NCI-H446 (cell line): ENCODE measurements at regions not wholly inside any gene's neighbourhood (a gene's known extent, or its start where the extent isn't known, plus 50 kb on each side); places are given as distances from the start of the nearest gene placed in this dataset.
"Not testable (repeated sequence)": the region's sequence is repeated elsewhere in the genome, so short reads cannot be mapped to it uniquely, and the experiment has no call there.

Experiments
- DNase-seq, 2 experiments: peaks; one replicate each; lab custom pipeline; 2025; lab: John Stamatoyannopoulos, UW

GRCh38 chrX:80508083-80508482 lies 87.8 kb downstream of the TENT5D start:
- DNase-seq, result not testable (repeated sequence)

GRCh38 chrX:80511969-80512760 lies 91.9 kb downstream of the TENT5D start:
- DNase-seq, result no peak

GRCh38 chrX:80512924-80513323 lies 92.7 kb downstream of the TENT5D start:
- no peak for DNase-seq

GRCh38 chrX:80513625-80514024 lies 93.4 kb downstream of the TENT5D start:
- DNase-seq, result no peak

- no peak for DNase-seq
Measured at GRCh38 chrX:80537096-80537495, 116.8 kb downstream of the TENT5D start.

GRCh38 chrX:80550722-80551121 lies 130.5 kb downstream of the TENT5D start:
- DNase-seq, result peak in 1 of 2 experiments; percentile 0

- no peak for DNase-seq
Measured at GRCh38 chrX:80556148-80556547, 135.9 kb downstream of the TENT5D start.

- DNase-seq, result no peak
Measured at GRCh38 chrX:80572636-80573035, 152.4 kb downstream of the TENT5D start.

- no peak for DNase-seq
Measured at GRCh38 chrX:80573275-80573674, 153.0 kb downstream of the TENT5D start.

GRCh38 chrX:80574486-80575086 lies 154.3 kb downstream of the TENT5D start:
- DNase-seq, result not testable (repeated sequence)

- DNase-seq, result no peak
Measured at GRCh38 chrX:80576267-80576666, 156.0 kb downstream of the TENT5D start.

- DNase-seq, result no peak
Measured at GRCh38 chrX:80576806-80577533, 156.7 kb downstream of the TENT5D start.

- DNase-seq, result peak; percentile 2 to 19
Measured at GRCh38 chrX:80578517-80579105, 158.4 kb downstream of the TENT5D start.

- not testable (repeated sequence) for DNase-seq
Measured at GRCh38 chrX:80590992-80591391, 170.7 kb downstream of the TENT5D start.

GRCh38 chrX:80602036-80602860 lies 182.0 kb downstream of the TENT5D start:
- no peak for DNase-seq
